Parathyroid adenoma (tissue), 2 donors: ENCODE measurements at regions not wholly inside any gene's neighbourhood (a gene's known extent, or its start where the extent isn't known, plus 50 kb on each side); places are given as distances from the start of the nearest gene placed in this dataset.
A peak's percentile ranks its signal among the peaks of the same experiment; 100 is the strongest.

ENCODE experiments used
- H2AFZ ChIP-seq: fragments of 300-600 bp; sonication (generic); one replicate; pipeline ENCODE4 v1.7.0; 2017; ENCODE audit warnings: antibody characterized with exemption, mild to moderate bottlenecking
- H3K27ac ChIP-seq: fragments of 300-600 bp; sonication (generic); one replicate; pipeline ENCODE4 v1.7.0; 2017
- H3K27me3 ChIP-seq: fragments of 300-600 bp; sonication (generic); one replicate; pipeline ENCODE4 v1.7.0; 2017; ENCODE audit warnings: low read length; ENCODE audit not compliant: control insufficient read depth, insufficient read depth
- H3K36me3 ChIP-seq: fragments of 300-600 bp; sonication (generic); one replicate; pipeline ENCODE4 v1.7.0; 2017; ENCODE audit warnings: low read length; ENCODE audit not compliant: control insufficient read depth, insufficient read depth
- H3K4me1 ChIP-seq: fragments of 300-600 bp; sonication (generic); one replicate; pipeline ENCODE4 v1.7.0; 2017; ENCODE audit warnings: control low read depth
- H3K4me2 ChIP-seq: fragments of 300-600 bp; sonication (generic); one replicate; pipeline ENCODE4 v1.7.0; 2017; ENCODE audit warnings: low read length
- H3K4me3 ChIP-seq: fragments of 300-600 bp; sonication (generic); one replicate; pipeline ENCODE4 v1.7.0; 2017; ENCODE audit warnings: low read depth, low read length
- H3K79me2 ChIP-seq: fragments of 300-600 bp; sonication (generic); one replicate; pipeline ENCODE4 v1.7.0; 2017; ENCODE audit warnings: control low read depth
- H3K9ac ChIP-seq: fragments of 300-600 bp; sonication (generic); one replicate; pipeline ENCODE4 v1.7.0; 2017; ENCODE audit warnings: mild to moderate bottlenecking
- H3K9me3 ChIP-seq: fragments of 300-600 bp; sonication (generic); one replicate; pipeline ENCODE4 v1.7.0; 2017; ENCODE audit warnings: low read length; ENCODE audit not compliant: control insufficient read depth
- TF ChIP-seq, protein P1 (sequence below): fragments of 300-600 bp; sonication (generic); IDR thresholded peaks from one replicate; pipeline ENCODE4 v1.7.0; 2017; ENCODE audit warnings: antibody characterized with exemption, mild to moderate bottlenecking
- donor health status: primary hyperparathyroidism.

DNA sequence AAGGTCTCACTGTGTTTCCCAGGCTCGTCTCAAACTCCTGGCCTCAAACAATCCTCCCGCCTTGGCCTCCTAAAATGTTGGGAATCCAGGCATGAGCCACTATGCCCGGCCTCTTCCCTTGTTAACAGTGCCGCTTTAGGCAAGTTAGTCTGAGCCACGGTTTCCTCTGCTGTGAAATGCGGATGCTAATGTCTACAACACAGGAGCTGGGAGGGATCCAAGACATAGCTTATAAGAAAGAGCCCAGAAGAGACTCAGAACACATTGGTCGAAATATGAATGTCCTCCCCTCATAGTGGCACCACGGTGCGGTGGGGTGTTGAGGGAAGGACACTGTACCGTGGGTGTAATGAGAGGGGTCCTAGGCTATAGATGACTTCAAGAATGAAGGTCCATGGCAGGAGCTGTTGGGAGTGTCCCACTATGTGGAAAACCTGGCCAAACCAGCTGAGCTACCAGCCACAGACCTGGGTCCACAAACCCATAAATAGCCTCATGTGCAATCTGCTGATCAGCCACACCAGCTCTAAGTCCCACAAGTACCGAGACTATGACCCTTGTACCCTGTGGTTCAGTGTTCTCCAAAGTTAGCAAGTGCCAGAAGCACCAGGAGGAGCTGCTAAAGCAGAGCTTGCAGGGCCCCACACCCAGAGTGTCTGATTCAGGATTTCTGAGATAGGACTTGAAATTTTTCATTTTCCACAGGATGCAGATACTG is 57.8 kb upstream of the ZFAND3 start:
- Histone ChIP-seq H3K79me2 (no peaks in the 10 kb centered on the region), H2AFZ (no peak overlapping the region), H3K27me3 (no peaks in the 10 kb centered on the region), H3K4me3 (no peak overlapping the region), H3K9me3 (no peaks in the 10 kb centered on the region), H3K9ac (no peak overlapping the region), H3K36me3 (no peaks in the 10 kb centered on the region), H3K27ac (no peak overlapping the region), H3K4me1 (peaks cover 3% of the 10 kb centered on the region), H3K4me2 (no peak overlapping the region)
- TF ChIP-seq, protein P1, sequence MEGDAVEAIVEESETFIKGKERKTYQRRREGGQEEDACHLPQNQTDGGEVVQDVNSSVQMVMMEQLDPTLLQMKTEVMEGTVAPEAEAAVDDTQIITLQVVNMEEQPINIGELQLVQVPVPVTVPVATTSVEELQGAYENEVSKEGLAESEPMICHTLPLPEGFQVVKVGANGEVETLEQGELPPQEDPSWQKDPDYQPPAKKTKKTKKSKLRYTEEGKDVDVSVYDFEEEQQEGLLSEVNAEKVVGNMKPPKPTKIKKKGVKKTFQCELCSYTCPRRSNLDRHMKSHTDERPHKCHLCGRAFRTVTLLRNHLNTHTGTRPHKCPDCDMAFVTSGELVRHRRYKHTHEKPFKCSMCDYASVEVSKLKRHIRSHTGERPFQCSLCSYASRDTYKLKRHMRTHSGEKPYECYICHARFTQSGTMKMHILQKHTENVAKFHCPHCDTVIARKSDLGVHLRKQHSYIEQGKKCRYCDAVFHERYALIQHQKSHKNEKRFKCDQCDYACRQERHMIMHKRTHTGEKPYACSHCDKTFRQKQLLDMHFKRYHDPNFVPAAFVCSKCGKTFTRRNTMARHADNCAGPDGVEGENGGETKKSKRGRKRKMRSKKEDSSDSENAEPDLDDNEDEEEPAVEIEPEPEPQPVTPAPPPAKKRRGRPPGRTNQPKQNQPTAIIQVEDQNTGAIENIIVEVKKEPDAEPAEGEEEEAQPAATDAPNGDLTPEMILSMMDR, result no peak

DNA sequence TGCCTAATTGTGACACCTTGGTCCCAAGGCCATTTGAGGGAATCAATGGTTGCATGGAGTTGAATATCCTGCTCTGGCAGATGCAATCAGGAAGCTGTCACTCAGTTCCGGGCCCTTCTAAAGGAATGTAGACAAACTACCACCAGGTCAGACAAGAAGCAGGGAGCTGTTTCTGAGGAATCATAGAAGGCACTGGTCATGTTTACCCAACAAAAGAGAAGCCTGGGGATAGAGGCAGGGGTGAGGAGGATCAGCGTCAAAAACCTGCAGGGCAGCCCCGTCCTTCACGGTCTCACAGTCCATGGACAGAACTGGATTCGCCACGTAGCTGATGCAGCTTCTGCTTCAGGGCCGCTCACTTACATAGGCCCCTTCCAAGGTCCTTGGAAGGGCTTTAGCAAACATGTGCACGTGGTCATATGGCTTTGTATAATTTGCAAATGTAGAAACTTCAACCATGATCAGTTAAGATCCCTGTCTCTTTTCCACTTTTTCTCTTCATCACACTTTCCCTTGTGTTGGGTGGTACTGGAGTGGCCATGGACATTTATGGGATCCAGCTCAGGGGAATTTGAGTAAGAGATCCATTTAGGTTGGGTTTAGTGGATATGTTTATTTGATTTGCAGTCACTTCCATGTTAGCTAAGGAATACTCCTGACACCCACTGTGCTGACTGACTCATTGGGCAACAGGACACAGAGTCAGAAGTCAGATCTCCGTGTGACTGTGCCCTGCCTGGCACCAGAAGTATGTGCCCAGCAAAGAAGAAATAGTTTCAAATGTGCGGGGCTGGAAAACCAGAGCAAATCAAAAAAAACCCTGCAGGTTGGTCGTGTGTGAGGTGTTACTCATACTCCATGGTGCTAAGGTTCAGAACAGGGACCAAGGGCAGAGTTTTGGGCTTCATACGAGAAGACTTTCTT is 60.0 kb upstream of the ZFAND3 start:
- Histone ChIP-seq H3K4me3 (no peak overlapping the region), H3K4me2 (no peak overlapping the region), H3K36me3 (no peaks in the 10 kb centered on the region), H2AFZ (peak overlapping the region; percentile 38), H3K9ac (no peak overlapping the region), H3K79me2 (no peaks in the 10 kb centered on the region), H3K9me3 (no peaks in the 10 kb centered on the region), H3K27me3 (no peaks in the 10 kb centered on the region), H3K27ac (no peak overlapping the region), H3K4me1 (peaks cover 3% of the 10 kb centered on the region)
- TF ChIP-seq, protein P1, result no peak

- no peaks in the 10 kb centered on the region for H3K27me3 ChIP-seq
- no peak overlapping the region for H3K4me3 ChIP-seq
- no peak overlapping the region for H2AFZ ChIP-seq
- H3K9ac ChIP-seq, result no peak overlapping the region
- no peak overlapping the region for H3K27ac ChIP-seq
- TF ChIP-seq, protein P1, result no peak
- H3K4me2 ChIP-seq, result no peak overlapping the region
- H3K79me2 ChIP-seq, result no peaks in the 10 kb centered on the region
- no peaks in the 10 kb centered on the region for H3K9me3 ChIP-seq
- H3K4me1 ChIP-seq, result peaks cover 3% of the 10 kb centered on the region
- no peaks in the 10 kb centered on the region for H3K36me3 ChIP-seq
Measured at GRCh38 chr6:37758647-37759046, 60.9 kb upstream of the ZFAND3 start.

DNA sequence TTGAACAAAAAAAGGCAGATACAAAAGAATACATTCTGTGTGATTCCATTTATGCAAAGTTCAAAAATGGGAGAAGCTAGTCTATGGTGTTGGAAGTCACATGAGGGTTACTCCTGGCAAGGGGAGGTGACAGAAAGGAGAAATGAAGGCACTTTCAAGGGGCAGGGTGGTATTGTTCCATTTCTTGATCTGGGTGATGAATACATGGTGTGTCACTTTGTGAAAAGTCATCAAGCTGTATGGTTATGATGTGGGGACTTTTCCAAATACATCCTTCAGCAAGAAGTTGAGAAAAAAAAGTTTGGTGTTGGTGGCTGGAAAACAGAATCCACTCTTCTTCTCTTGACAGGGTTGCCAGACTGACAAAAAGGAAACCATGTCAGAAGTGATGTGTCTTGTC is 60.6 kb upstream of the MDGA1 start:
- Histone ChIP-seq H3K27me3 (no peaks in the 10 kb centered on the region), H3K36me3 (no peaks in the 10 kb centered on the region), H3K9me3 (no peaks in the 10 kb centered on the region), H3K4me3 (no peak overlapping the region), H3K79me2 (no peaks in the 10 kb centered on the region), H2AFZ (no peak overlapping the region), H3K4me2 (no peak overlapping the region), H3K9ac (no peak overlapping the region), H3K4me1 (peaks cover 3% of the 10 kb centered on the region), H3K27ac (no peak overlapping the region)
- TF ChIP-seq, protein P1, result no peak
